Rectal smooth muscle tissue (tissue), 1 donor: ENCODE measurements at regions not wholly inside any gene's neighbourhood (a gene's known extent, or its start where the extent isn't known, plus 50 kb on each side); places are given as distances from the start of the nearest gene placed in this dataset.
"Not testable (repeated sequence)": the region's sequence is repeated elsewhere in the genome, so short reads cannot be mapped to it uniquely, and the experiment has no call there.

Source experiments
- H3K27ac ChIP-seq: one replicate; pipeline ENCODE4 v1.7.0; 2013; ENCODE audit warnings: low read depth, low read length, inconsistent platforms
- H3K27me3 ChIP-seq: one replicate; pipeline ENCODE4 v1.7.0; 2013; ENCODE audit warnings: low read length; ENCODE audit not compliant: control insufficient read depth, insufficient read depth
- H3K36me3 ChIP-seq: one replicate; pipeline ENCODE4 v1.7.0; 2013; ENCODE audit warnings: low read length; ENCODE audit not compliant: control insufficient read depth, insufficient read depth
- H3K4me1 ChIP-seq: one replicate; pipeline ENCODE4 v1.7.0; 2013; ENCODE audit warnings: low read length; ENCODE audit not compliant: control insufficient read depth, insufficient read depth
- H3K4me3 ChIP-seq: one replicate; pipeline ENCODE4 v1.7.0; 2013; ENCODE audit warnings: low read length
- H3K9ac ChIP-seq: one replicate; pipeline ENCODE4 v1.7.0; 2013; ENCODE audit warnings: low read length

DNA sequence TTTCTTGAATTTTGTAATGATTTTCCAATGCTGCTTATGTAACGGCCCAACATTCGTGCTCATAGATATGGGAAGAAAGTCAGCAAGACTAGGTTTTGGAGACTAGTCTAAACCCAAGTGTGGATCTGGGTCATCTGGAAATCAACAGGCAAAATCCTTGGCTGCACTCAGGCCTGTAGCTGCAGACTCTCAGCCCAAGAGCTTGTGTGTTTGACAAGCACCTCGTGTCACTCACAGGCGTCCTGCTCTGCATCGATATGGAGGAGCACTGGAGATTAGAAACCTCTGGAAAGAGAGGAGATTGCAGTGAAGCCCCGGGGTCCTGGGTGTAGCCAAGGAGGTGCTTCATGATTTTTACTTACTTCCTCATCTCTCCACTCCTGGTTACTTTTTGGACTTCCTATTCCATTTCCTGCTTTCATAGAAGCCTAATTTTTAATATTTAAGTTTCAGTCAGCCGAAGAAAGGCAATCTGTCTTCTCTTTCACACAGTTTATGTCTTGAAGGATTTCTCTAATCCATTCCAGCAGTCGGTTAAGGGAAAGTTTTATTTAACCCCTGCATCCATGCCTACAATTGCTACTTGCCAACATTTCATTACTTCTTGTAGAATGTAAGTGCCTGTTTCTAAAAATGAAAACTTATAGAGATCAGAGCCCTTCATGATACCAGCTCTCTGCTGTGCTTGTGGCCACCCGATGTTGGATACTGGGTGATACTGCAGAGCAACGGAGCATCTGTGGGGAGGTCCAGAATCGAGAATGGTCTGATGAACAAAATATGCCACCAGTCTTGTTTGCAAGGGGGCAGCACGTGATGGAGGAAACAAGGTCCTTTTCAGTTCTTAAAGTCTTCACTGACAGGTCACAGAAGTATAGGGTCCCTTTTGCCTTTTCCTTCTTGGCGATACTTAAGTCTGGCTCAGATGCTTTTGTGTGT, 296.3 kb downstream of the QKI start:
- H3K4me1 ChIP-seq: peaks cover 5% of the 10 kb centered on the region
- H3K9ac ChIP-seq: no peak overlapping the region
- no peak overlapping the region for H3K4me3 ChIP-seq
- no peaks in the 10 kb centered on the region for H3K36me3 ChIP-seq
- H3K27ac ChIP-seq: peak overlapping the region; percentile 3
- no peaks in the 10 kb centered on the region for H3K27me3 ChIP-seq

DNA sequence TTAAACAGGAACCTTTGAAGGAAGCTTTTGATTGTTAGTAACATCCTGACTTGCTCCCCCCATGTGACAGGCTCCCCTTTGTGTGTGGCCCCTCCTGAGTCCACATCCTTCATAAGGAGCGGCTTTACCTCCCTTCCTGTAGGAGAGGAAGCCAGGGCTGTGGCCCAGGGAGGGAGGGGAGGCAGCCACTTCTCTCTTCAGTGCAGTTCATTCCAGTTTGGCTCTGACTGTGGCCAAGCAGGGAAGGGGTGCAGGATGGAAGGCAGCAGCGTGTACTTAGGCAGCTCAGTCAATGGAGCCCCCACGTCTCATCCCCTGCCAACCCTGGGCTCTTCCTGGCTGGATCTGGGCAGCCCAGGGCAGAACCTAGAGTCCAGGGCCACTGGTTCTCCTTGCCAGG, 295.2 kb downstream of the QKI start:
- Histone ChIP-seq H3K27ac (no peak overlapping the region), H3K36me3 (no peaks in the 10 kb centered on the region), H3K9ac (no peak overlapping the region), H3K27me3 (no peaks in the 10 kb centered on the region), H3K4me3 (no peak overlapping the region), H3K4me1 (peaks cover 5% of the 10 kb centered on the region)

DNA sequence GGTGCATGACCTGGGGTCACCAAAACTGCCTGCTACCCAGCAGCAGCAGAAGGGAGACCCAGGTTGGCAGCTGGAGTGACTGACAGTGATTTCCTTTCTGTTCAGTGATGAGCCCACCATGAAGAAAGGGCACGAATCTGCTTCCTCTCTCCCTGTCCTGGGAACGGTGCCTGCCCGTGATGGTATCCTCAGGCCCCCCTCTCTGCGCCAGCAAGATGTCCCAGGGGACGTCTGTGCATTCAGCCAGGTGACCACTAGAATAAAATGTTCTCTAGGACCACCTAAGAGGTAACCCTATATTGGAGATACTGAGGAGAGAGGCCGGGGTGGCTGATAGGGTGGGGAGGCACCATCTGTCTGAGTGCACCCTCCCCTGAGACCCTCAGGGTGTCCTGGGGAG, 294.7 kb downstream of the QKI start:
- H3K27me3 ChIP-seq: no peaks in the 10 kb centered on the region
- H3K36me3 ChIP-seq: no peaks in the 10 kb centered on the region
- no peak overlapping the region for H3K4me3 ChIP-seq
- H3K27ac ChIP-seq: peak overlapping the region; percentile 20
- peaks cover 5% of the 10 kb centered on the region for H3K4me1 ChIP-seq
- no peak overlapping the region for H3K9ac ChIP-seq

DNA sequence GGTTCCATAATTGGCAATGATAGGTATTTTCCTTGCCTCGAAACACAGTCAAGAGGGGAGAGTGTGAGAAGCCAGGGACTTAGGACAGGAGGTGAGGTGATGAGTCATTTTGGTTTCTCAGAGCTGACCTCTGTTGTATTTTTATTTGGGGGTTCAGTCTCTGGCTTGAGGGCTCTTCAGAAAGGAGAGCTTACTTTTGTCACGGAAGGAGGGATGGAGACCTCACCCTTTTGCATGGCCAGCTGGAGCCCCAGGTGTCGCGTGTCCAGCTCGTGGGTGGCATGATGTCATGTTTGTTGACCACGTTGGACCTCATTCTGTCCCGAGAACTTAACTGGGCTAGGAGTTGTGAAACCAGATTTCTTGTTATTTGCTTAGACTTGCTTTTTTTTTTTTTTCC, 293.9 kb downstream of the QKI start:
- Histone ChIP-seq H3K27ac (no peak overlapping the region), H3K9ac (no peak overlapping the region), H3K4me3 (no peak overlapping the region), H3K36me3 (no peaks in the 10 kb centered on the region), H3K4me1 (peaks cover 5% of the 10 kb centered on the region), H3K27me3 (no peaks in the 10 kb centered on the region)

DNA sequence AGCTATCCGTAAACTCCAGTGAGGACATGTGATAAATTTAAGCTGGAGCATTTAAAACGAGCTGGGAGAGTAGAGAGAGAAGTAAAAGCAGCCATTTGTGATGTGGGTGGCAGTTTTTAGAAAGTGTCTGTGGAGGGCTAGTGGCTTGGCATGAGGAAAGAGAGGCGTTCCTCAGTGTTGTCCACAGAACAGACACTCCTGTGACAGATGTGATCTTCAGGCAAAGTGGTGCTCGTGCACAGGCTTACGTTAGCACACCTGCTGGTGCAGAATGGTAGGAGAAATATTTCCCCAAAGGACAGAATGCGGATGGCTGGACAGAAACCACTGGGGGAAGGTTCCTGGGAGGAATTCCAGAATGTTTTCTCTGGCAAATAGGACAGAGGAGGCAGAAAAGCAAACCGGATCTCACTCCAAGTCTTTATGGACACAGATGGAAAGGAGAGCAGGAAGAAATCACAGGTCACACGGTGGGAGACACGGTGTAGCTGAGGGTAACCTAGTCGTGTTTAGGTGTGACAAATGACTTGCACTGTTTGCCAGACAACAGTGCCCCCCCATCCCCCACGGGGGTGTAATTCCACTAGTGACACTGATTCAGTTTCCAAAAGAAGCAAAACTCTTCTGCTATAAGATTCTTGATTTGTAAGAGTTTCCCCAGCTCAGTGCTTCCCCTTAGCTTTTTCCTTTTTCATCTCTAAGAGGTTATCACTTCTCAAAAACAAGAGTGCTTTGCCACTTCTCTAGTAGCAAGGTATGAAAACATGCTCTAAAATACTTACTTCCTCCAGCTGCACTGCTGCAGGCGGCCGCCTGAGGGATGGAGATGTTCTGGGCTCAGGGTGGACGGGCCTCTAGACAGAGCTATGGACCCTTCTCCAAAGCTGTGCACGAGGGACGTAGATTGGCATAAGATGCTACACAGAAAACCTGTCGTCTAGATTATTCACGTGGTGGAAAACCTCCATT, 293.2 kb downstream of the QKI start:
- no peaks in the 10 kb centered on the region for H3K27me3 ChIP-seq
- no peak overlapping the region for H3K27ac ChIP-seq
- H3K9ac ChIP-seq: no peak overlapping the region
- H3K36me3 ChIP-seq: no peaks in the 10 kb centered on the region
- H3K4me1 ChIP-seq: peaks cover 5% of the 10 kb centered on the region
- no peak overlapping the region for H3K4me3 ChIP-seq

DNA sequence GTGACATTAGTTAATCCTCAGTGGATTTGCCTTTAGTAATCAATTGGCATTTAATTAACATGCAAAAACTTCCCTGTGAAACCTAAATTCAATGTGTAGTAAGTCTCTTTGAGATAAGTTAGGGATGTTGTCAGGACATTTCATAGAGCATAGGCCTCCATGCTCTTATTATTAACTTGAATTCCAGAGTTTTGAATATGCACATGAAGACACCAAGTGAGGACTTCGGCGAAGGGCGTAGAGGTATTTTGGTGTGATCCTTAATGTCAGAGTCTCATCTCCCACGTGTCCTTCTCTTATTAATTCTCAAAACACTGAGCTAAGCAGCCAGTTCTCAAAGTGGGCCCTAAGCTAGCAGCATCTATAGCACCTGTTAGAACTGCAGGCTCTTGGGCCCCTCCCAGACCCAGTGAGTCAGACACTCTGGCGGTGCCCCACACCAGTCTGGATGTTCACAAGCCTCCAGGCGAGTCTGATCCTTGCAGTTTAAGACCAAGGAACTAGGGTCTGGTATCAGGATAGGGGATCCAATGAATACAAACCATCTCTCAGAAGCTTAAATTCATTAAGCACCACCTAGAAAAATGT, 292.1 kb downstream of the QKI start:
- Histone ChIP-seq H3K4me3 (no peak overlapping the region), H3K27ac (no peak overlapping the region), H3K36me3 (no peaks in the 10 kb centered on the region), H3K4me1 (peaks cover 5% of the 10 kb centered on the region), H3K27me3 (no peaks in the 10 kb centered on the region), H3K9ac (no peak overlapping the region)

DNA sequence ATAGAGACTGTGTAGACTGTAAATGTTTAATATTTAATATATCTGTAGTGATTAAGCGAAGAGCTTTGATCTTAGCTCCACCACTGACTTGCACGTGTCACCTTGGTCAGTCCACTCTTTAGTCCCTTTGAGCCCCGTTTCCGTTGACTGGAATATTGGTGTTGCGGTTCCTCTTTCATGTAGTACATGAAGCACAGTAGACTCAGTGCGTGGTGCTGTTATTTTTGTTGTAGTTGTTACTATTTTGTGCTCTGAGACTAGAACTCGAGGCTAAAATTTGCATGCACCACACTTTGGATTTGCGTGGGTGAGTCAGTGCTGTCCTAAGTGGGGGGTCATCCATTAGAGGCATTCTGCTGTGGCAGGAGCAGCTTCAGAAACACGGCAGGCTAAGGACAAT, 291.4 kb downstream of the QKI start:
- Histone ChIP-seq H3K27me3 (no peaks in the 10 kb centered on the region), H3K9ac (no peak overlapping the region), H3K36me3 (no peaks in the 10 kb centered on the region), H3K4me1 (peaks cover 2% of the 10 kb centered on the region), H3K27ac (no peak overlapping the region), H3K4me3 (no peak overlapping the region)

DNA sequence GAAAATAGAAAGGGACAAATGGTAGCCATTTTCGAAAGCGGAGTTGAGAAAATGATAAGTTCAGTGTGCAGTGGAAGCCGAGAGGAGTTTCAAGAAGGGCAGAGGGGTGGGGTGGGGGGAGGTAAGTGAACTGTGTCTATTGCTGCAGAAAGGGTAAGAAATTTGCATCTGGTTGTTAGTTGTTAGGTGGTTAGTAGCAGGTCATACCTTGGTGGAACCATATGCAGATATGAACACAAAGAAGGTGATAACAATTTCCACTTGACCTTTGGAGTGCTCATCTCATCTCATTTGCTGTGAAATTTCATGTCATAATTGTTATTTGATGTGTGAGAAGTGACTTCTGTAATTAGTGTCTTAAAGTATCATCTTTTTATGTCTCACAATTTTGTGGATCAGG, 288.2 kb downstream of the QKI start:
- Histone ChIP-seq H3K36me3 (no peaks in the 10 kb centered on the region), H3K4me3 (no peak overlapping the region), H3K27ac (no peak overlapping the region), H3K9ac (no peak overlapping the region), H3K27me3 (no peaks in the 10 kb centered on the region), H3K4me1 (peaks cover 2% of the 10 kb centered on the region)

DNA sequence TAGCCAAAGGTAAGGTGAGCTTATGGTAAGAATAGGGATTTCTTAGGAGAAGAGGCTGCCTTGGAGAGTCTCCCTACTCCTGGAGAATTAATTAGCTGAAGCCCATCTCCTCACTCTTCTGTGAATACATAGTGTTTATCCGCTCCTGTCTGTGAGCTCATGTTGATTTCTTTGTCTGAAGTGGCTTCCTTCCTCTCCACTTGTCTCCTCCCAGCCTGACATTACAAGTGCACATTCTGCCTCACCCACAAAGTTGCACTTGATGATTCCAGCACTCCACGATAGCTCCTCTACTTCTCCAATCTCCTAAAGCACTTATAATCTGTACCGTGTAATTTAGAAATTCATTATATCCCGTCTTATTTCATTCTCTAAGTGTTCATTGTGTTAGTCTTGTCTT, 287.2 kb downstream of the QKI start:
- no peak overlapping the region for H3K27ac ChIP-seq
- H3K4me1 ChIP-seq: no peaks in the 10 kb centered on the region
- H3K4me3 ChIP-seq: no peak overlapping the region
- H3K36me3 ChIP-seq: no peaks in the 10 kb centered on the region
- no peaks in the 10 kb centered on the region for H3K27me3 ChIP-seq
- no peak overlapping the region for H3K9ac ChIP-seq

DNA sequence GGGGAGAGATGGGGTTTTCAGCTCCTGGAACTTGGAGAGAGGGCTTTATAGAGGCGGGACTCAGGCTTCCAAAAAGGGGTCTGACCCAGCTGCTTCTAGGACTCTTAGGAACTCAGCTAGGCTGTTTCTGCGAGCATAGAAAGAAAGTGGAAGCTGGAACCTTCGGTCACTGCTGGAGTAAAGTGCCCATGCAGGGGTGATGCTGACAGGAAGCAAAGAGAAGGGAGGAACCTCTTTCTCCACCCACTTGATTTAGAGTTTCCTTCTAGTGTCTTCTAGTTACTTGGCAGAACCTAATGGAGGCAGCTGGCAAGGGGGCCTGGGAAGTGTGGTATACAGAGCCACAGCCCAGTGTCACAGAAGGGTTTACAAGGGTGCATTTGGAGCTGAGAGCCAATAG, 283.6 kb downstream of the QKI start:
- Histone ChIP-seq H3K27ac (no peak overlapping the region), H3K27me3 (no peaks in the 10 kb centered on the region), H3K9ac (no peak overlapping the region), H3K4me3 (no peak overlapping the region), H3K36me3 (no peaks in the 10 kb centered on the region), H3K4me1 (no peaks in the 10 kb centered on the region)

DNA sequence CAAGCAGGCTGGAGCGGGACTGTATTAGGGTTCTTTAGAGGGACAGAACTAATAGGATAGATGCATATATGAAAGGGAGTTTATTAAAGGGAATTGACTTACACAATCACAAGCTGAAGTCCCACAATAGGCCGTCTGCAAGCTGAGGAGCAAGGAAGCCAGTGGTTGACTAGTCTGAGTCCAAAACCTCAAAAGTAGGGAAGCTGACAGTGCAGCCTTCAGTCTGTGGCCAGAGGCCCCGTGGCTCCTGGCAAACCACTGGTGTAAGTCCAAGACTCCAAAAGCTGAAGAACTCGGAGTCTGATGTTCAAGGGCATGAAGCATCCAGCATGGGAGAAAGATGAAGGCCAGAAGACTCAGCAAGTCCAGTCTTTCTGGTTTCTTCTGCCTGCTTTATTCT, 281.8 kb downstream of the QKI start:
- H3K36me3 ChIP-seq, H3K27ac ChIP-seq, H3K27me3 ChIP-seq, H3K9ac ChIP-seq, H3K4me1 ChIP-seq, H3K4me3 ChIP-seq: not testable (repeated sequence)

DNA sequence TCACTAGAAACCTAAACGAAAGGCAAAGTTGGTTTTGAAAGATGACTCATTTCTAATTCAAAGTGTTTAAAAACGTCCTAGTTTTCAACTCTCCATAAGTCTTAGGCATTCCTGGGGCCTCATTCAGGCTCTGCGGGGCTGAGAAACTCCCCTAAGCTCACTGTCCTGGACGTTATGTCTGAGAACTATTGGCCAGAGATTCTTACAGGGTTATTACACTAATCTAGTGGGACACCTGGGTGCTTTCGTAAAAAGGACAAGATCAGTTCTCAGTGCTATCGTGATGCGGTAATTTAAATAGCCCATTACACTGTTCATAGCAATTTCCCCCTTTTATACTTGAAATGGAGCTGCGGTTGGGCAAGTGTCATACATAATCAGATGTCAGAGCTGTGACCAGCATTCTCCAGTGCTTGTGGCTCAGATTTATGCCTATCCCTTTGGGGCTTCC, 280.9 kb downstream of the QKI start:
- Histone ChIP-seq H3K9ac (no peak overlapping the region), H3K4me1 (no peaks in the 10 kb centered on the region), H3K36me3 (no peaks in the 10 kb centered on the region), H3K4me3 (no peak overlapping the region), H3K27me3 (no peaks in the 10 kb centered on the region), H3K27ac (no peak overlapping the region)
